Neural progenitor cell (in vitro differentiated cells): ENCODE measurements at regions not wholly inside any gene's neighbourhood (a gene's known extent, or its start where the extent isn't known, plus 50 kb on each side); places are given as distances from the start of the nearest gene placed in this dataset.

Experiments
- CTCF ChIP-seq: fragments of 200-600 bp; sonication (generic); IDR thresholded peaks from 2 replicates; pipeline ENCODE4 v1.5.1; 2017; ENCODE audit warnings: antibody characterized with exemption, mild to moderate bottlenecking
- EZH2 ChIP-seq: fragments of 200-600 bp; sonication (generic); IDR thresholded peaks from 2 replicates; pipeline ENCODE4 v1.6.1; 2017; ENCODE audit warnings: antibody characterized with exemption, mild to moderate bottlenecking, moderate library complexity

GRCh38 chr4:79772510-79772909 is 300.5 kb downstream of the ANTXR2 start:
- TF ChIP-seq CTCF (no peak), EZH2 (no peak)
